ENCODE measurements at regions not wholly inside any gene's neighbourhood (a gene's known extent, or its start where the extent isn't known, plus 50 kb on each side); places are given as distances from the start of the nearest gene placed in this dataset.

DNA sequence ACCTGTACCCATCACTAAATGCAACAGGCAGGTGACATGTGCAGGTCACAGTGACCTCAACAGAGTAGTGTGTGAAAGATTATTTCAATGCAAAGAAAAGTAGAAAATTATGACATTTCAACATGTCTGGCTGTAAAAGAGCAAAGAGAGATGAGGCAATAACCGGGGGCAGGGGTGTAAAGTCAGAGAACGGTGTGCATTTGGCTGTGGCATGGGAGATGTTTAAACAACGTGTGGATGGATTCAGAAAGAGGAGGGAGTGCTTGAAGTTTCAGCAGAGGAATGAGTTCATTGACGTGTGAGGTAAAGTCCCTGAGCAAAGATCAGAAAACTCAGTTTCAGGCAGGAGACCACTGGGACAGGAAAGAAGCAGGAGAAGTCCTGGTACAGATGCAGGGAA is 229.7 kb downstream of the BUD13 start:
- TF ChIP-seq ZNF565 (CRISPR knock-in tag; conservative IDR thresholded peaks at IDR 0.05; ENCODE audit: low read depth) (no peak), ARNTL (CRISPR knock-in tag; IDR thresholded peaks at IDR 0.05; ENCODE audit: borderline replicate concordance, low read depth) (no peak), PPARA (CRISPR knock-in tag; IDR thresholded peaks at IDR 0.05; ENCODE audit: borderline replicate concordance) (no peak), GLIS3 (CRISPR knock-in tag; IDR thresholded peaks at IDR 0.05) (no peak)
